ENCODE measurements at regions not wholly inside any gene's neighbourhood (a gene's known extent, or its start where the extent isn't known, plus 50 kb on each side); places are given as distances from the start of the nearest gene placed in this dataset.

DNA sequence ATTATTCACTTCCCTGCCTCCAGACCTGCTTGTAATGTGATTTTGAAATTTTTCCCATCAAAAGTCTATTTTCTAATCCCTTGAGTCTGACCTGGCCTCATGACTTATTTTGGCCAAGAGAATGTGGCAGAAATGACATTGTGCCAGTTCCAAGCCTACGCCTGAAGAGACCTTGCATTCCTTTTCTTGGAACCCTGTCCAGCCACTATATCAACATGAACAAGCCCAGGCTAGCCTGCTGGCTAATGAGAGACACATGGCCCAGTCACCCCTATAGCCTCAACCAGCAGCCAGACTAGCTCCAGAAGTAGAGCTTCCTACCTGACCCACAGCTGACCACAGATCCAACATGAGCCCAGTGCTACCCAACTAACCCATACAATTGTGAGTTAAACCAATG lies 121.1 kb upstream of the ACP3 start:
- no peak for DNase-seq

GRCh38 chr3:132198516-132198915 lies 118.7 kb upstream of the ACP3 start:
- no peak for DNase-seq

DNA sequence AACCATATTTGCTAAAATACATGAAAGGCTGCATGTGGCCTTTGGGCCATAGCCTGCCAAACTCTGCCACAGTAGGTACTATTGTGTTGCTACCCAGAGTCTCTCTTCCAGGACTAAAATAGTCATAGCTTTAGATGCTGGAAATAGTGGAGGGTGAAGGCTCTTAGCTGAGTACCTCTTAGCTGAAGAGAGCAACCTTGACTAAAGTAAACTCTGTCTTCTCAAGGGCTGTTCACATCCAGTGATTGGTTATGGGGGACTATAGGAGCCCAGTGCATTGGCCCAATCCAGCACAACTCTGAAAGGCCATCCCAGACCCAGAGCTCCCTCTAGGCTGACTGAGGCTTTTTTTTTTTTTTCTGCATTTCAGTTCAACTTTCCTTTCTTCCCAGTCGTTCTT lies 117.8 kb upstream of the ACP3 start:
- no peak for DNase-seq

DNA sequence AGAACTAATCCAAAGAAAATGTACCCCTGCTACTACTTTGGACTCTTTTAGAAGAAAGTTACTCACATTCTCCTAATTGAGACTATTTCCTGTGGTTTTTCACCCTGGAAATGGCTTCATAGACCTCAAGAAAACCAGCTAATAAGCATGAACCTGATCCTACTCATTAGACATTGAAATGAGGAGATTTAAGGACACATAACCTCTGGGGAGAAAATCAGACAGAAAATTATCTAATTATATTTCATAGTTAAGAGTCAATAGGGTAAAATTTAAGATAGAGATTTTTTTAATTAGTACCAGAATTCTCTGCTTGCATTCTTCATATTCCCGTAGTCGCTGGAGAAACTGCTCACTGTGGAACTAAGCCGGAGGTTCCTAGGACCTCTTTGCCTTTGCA lies 114.6 kb upstream of the ACP3 start:
- no peak for DNase-seq

GRCh38 chr3:132203889-132204596 lies 113.2 kb upstream of the ACP3 start:
- no peak for DNase-seq

- DNase-seq, result no peak
Observed at GRCh38 chr3:132205609-132206008, 111.6 kb upstream of the ACP3 start.

DNA sequence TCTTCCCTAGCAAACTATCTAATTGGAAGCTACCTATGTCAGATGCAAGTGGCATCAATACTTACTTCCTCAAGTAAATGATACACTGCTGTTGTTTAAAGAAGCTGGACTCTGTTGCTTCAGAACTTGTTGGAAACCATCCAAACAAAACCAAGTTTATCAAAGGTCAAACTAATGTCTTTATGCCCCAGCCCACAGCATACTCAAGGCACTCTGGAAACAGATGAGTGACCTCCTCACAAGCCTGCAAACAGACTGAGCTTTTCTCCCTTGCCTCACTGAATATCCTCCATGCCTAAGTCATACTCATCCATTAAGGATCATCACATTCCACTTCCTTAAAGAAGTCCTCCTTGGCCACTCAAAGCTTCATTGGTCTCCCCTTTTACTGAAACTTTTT lies 107.4 kb upstream of the ACP3 start:
- peak; percentile 17 for DNase-seq

- peak; percentile 35 for DNase-seq
Observed at GRCh38 chr3:132210476-132211346, 106.5 kb upstream of the ACP3 start.

DNA sequence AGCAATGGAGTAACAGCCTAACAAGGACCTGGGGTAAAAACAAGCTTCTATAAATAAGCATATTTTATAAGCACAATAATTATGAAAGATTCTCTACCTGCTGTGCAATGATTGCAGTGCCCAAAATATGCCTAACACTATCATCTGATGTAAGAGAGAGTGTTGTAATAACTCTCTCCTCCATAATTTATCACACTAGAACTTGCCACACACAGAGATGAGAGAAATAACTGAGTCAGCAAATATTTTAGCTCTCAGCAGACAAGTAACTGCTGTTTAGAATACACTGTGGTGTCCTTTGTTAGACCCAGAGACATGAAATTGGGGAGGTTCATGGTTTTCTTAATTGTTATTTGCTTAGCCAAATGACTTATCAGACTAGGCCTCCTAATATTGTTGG lies 105.3 kb upstream of the ACP3 start:
- DNase-seq, result no peak

GRCh38 chr3:132218817-132219755 lies 98.1 kb upstream of the ACP3 start:
- DNase-seq, result no peak

DNA sequence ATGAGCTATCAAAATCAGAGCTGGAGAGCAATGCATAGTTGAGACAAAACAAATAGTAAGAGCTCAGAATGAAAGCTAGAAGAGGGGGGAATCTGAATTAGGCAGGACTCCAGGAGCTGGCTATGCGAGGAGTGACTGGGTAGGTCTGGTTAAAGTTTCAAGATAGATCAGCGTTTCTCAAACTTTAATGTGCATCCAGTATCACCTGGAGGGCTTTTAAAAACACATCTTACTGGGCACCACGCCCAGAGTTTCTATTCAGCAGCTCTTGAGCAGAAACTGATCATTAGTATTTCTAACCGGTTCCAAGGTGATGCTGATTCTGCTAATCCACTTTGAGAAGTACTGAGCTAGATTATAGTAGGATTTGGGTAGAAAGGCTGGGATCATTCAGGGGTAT lies 96.2 kb upstream of the ACP3 start:
- DNase-seq, result no peak

GRCh38 chr3:132222868-132223538 lies 94.2 kb upstream of the ACP3 start:
- no peak for DNase-seq

DNA sequence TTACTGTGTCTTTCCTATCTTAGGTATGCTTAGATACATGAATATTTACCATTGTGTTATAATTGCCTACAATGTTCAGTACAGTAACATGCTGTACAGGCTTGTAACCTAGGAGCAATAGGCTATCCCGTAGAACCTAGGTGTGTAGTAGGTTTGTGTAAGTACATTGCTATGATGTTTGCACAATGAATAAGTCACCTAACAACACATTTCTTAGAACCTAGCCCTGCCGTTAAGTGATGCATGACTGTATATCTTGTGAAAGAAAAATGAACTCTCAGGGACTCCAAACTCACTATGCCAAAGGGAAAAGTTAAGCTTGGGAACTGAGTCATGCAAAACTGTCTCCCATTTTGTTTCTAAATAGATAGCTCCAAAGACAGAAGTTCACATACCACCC lies 91.5 kb upstream of the ACP3 start:
- no peak for DNase-seq

DNA sequence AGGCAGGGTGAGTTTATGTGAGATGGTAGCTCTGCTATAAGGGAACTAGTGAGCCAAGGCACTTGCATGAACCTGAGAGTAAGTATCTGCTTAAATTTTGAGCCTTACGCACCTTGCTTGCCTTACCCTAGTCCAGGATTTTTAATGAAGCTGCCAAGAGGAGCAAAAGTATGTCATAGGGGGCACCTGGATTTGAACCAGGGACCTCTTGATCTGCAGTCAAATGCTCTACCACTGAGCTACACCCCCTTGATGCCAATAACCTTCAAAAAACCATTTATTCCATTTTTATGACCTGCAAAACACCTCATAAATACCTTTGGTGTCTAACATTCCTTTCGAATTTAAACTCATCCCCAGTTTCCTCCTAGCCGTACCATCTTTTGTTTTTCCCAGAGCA lies 88.3 kb upstream of the ACP3 start:
- peak; percentile 46 for DNase-seq

GRCh38 chr3:132229641-132230040 lies 87.6 kb upstream of the ACP3 start:
- no peak for DNase-seq

GRCh38 chr3:132230156-132231000 lies 86.8 kb upstream of the ACP3 start:
- no peak for DNase-seq

DNA sequence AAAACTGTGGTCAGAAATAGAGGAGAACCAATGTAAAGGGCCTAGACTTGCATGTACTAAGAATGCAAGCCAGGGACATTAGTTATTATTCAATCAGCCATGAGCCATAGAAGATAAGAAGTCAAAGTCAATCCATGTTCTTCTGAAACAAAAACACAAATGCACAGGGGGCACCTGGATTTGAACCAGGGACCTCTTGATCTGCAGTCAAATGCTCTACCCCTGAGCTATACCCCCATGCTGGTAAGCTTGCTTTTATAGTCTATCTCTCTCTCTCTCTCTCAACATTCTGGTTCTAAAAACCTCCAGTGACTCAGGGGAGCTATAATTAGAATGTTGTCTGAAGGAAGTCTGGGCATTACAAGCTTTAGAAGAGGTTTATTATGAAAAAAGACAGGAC lies 85.6 kb upstream of the ACP3 start:
- peak; percentile 73 for DNase-seq

DNA sequence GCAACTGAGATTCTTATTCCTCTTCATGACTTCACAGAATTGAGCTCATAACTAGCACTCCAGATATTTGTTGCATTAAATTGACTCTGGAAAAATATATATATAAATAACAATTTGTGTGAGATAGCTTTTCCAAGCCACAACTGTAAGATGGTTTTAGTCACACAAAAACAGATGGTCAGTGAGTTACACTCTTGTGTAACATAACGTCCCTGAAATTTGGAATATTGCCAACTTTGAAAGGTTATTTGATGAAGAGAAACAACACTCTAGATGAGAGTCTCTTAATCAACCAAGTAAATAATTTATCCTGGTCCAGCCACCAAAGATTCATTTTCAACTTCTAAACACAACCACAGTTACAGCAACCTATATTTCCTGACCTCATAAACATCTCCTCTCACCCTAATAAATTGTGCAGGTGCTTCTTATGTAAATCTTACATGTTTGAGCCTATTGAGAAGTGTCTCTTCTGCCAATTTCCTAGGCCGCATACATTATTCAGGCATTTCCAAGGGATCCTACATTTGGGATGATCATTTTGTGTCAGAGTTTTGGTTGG lies 84.9 kb upstream of the ACP3 start:
- peak; percentile 41 for DNase-seq

DNA sequence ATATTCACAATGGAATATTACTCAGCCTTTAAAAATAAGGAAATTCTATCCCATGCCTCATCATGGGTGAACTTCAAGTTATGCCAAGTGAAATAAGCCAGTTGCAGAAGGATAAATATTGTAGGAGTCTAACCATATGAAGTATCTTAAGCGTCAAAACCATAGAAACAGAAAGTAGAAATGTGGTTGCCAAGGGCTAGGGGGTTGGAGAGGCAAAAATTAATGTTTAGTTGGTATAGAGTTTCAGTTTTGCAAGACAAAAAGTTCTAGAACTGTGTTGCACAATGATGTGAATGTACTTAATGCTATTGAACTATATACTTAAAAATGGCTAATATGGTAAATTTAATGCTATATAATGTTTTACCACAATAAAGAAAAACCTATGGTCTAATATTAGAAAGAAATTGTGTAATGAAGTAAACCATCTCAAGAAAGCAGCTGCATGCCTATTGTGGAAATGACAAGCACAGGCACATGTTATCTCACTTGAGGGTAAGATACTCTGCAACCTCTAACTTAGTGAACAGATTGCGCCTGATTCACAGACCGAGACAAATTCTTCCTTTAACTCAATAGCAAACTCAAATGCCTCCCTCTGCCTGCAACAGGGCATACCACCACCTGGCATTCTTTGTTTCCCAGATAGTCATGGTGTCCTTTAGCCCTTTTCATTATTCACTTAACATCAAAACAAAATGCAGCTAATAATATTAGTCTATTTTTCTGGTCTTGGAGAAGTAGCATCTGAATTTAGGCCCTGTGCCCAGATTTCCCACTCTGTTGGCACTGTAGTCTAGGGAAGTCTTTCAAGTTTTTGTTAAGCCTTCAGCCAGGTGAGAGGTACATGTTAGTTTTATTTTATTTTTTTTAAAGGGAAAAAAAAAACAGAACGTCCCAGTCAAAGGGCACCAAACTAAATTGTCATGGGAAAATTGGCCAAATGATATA lies 80.2 kb upstream of the ACP3 start:
- no peak for DNase-seq

GRCh38 chr3:132237652-132238032 lies 79.6 kb upstream of the ACP3 start:
- peak; percentile 26 for DNase-seq
